H7 (cell line): ENCODE measurements at regions not wholly inside any gene's neighbourhood (a gene's known extent, or its start where the extent isn't known, plus 50 kb on each side); places are given as distances from the start of the nearest gene placed in this dataset.

Source experiments
- DNase-seq: peaks from one replicate; pipeline ENCODE4 v3.0.0; 2012
- H3K27me3 ChIP-seq: 2 replicates; pipeline ENCODE4 v1.6.0; 2011; ENCODE audit warnings: mild to moderate bottlenecking, low read length; ENCODE audit not compliant: control insufficient read depth, insufficient read depth
- H3K36me3 ChIP-seq: replicated peaks from 2 replicates; pipeline ENCODE4 v1.5.1; 2011; ENCODE audit warnings: low read length; ENCODE audit not compliant: control insufficient read depth, insufficient read depth
- H3K4me3 ChIP-seq: 2 replicates; pipeline ENCODE4 v1.5.1; 2011; ENCODE audit warnings: low read depth, mild to moderate bottlenecking, control low read depth, low read length, moderate library complexity; ENCODE audit not compliant: insufficient read depth

GRCh38 chr14:81818271-81818670 is 284.6 kb upstream of the SEL1L start:
- DNase-seq, result no peak
- Histone ChIP-seq H3K4me3 (no peak overlapping the region), H3K36me3 (no peaks in the 10 kb centered on the region), H3K27me3 (no peaks in the 10 kb centered on the region; the same call in 1 of the 2 replicates)

- no peaks in the 10 kb centered on the region; the same call in 1 of the 2 replicates for H3K27me3 ChIP-seq
- no peaks in the 10 kb centered on the region for H3K36me3 ChIP-seq
- no peak for DNase-seq
- no peak overlapping the region for H3K4me3 ChIP-seq
Observed at GRCh38 chr14:81819344-81819743, 285.7 kb upstream of the SEL1L start.

GRCh38 chr14:81819910-81820309 is 286.3 kb upstream of the SEL1L start:
- no peaks in the 10 kb centered on the region; the same call in 1 of the 2 replicates for H3K27me3 ChIP-seq
- H3K4me3 ChIP-seq, result no peak overlapping the region
- DNase-seq, result no peak
- H3K36me3 ChIP-seq, result no peaks in the 10 kb centered on the region

GRCh38 chr14:81826081-81826480 is 292.4 kb upstream of the SEL1L start:
- H3K27me3 ChIP-seq, result no peaks in the 10 kb centered on the region
- H3K4me3 ChIP-seq, result no peak overlapping the region
- peak; percentile 22 for DNase-seq
- no peaks in the 10 kb centered on the region for H3K36me3 ChIP-seq

GRCh38 chr14:81829447-81829846 is 295.8 kb upstream of the SEL1L start:
- H3K4me3 ChIP-seq, result no peak overlapping the region
- no peaks in the 10 kb centered on the region for H3K27me3 ChIP-seq
- DNase-seq, result no peak
- H3K36me3 ChIP-seq, result no peaks in the 10 kb centered on the region

GRCh38 chr14:81831128-81831820 is 297.6 kb upstream of the SEL1L start:
- DNase-seq, result peak; percentile 35
- Histone ChIP-seq H3K27me3 (no peaks in the 10 kb centered on the region), H3K36me3 (no peaks in the 10 kb centered on the region), H3K4me3 (no peak overlapping the region)

GRCh38 chr14:81834308-81834707 is 300.7 kb upstream of the SEL1L start:
- DNase-seq, result no peak
- Histone ChIP-seq H3K36me3 (no peaks in the 10 kb centered on the region), H3K4me3 (no peak overlapping the region), H3K27me3 (no peaks in the 10 kb centered on the region)

- no peak for DNase-seq
- no peak overlapping the region for H3K4me3 ChIP-seq
- no peaks in the 10 kb centered on the region for H3K36me3 ChIP-seq
- no peaks in the 10 kb centered on the region for H3K27me3 ChIP-seq
Observed at GRCh38 chr14:81837304-81837703, 303.7 kb upstream of the SEL1L start.

GRCh38 chr14:81839056-81839455 is 305.4 kb upstream of the SEL1L start:
- Histone ChIP-seq H3K4me3 (no peak overlapping the region), H3K36me3 (no peaks in the 10 kb centered on the region), H3K27me3 (no peaks in the 10 kb centered on the region)
- DNase-seq, result no peak

GRCh38 chr14:81841346-81841745 is 307.7 kb upstream of the SEL1L start:
- Histone ChIP-seq H3K4me3 (no peak overlapping the region), H3K27me3 (no peaks in the 10 kb centered on the region), H3K36me3 (no peaks in the 10 kb centered on the region)
- no peak for DNase-seq

- Histone ChIP-seq H3K4me3 (no peak overlapping the region), H3K27me3 (no peaks in the 10 kb centered on the region), H3K36me3 (no peaks in the 10 kb centered on the region)
- no peak for DNase-seq
Observed at GRCh38 chr14:81849714-81850113, 316.1 kb upstream of the SEL1L start.

GRCh38 chr14:81855007-81855406 is 321.4 kb upstream of the SEL1L start:
- Histone ChIP-seq H3K4me3 (no peak overlapping the region), H3K27me3 (no peaks in the 10 kb centered on the region), H3K36me3 (no peaks in the 10 kb centered on the region)
- no peak for DNase-seq

- H3K36me3 ChIP-seq, result no peaks in the 10 kb centered on the region
- no peak for DNase-seq
Observed at GRCh38 chr14:81859046-81859445, 325.4 kb upstream of the SEL1L start.

GRCh38 chr14:81868172-81868571 is 334.5 kb upstream of the SEL1L start:
- peak; percentile 16 for DNase-seq
- no peaks in the 10 kb centered on the region for H3K27me3 ChIP-seq
- no peaks in the 10 kb centered on the region for H3K36me3 ChIP-seq
- H3K4me3 ChIP-seq, result no peak overlapping the region

More at GRCh38 chr14:81859046-81859445, 325.4 kb upstream of the SEL1L start:
- Histone ChIP-seq H3K27me3 (no peaks in the 10 kb centered on the region), H3K4me3 (no peak overlapping the region)

GRCh38 chr14:81871706-81872105 is 338.1 kb upstream of the SEL1L start:
- Histone ChIP-seq H3K36me3 (no peaks in the 10 kb centered on the region; the same call in 1 of the 2 replicates), H3K27me3 (no peaks in the 10 kb centered on the region), H3K4me3 (no peak overlapping the region)
- no peak for DNase-seq

- no peak overlapping the region for H3K4me3 ChIP-seq
- H3K27me3 ChIP-seq, result no peaks in the 10 kb centered on the region
- no peaks in the 10 kb centered on the region for H3K36me3 ChIP-seq
- no peak for DNase-seq
Observed at GRCh38 chr14:81884382-81884781, 350.7 kb upstream of the SEL1L start.
